A549 (cell line): ENCODE measurements at regions not wholly inside any gene's neighbourhood (a gene's known extent, or its start where the extent isn't known, plus 50 kb on each side); places are given as distances from the start of the nearest gene placed in this dataset.

Source experiments
- FOSL2 ChIP-seq, 2 experiments: fragments of 450-650 bp in 1 of 2; fragments of >200 bp in 1 of 2; sonication (Bioruptor Twin) in 1 of 2; formaldehyde crosslinking; IDR thresholded peaks; 2 replicates each; pipeline versions ENCODE4 v1.5.0 to v1.6.1; 2016 to 2020; ENCODE audit warnings: mild to moderate bottlenecking in 1 of 2, moderate library complexity in 1 of 2
- HDAC2 ChIP-seq: fragments of 200-600 bp; sonication (generic); IDR thresholded peaks from 2 replicates; pipeline ENCODE4 v1.6.1; 2016
- RARB ChIP-seq: fragments of 250-450 bp; sonication (Bioruptor Pico); IDR thresholded peaks from 2 replicates; pipeline ENCODE4 v1.8.0; 2021; ENCODE audit warnings: mild to moderate bottlenecking, moderate library complexity
- TF ChIP-seq, protein P1 (sequence below): fragments of >200 bp; sonication (Bioruptor Twin); formaldehyde crosslinking; IDR thresholded peaks from 3 replicates; pipeline ENCODE4 v1.5.1; 2016

DNA sequence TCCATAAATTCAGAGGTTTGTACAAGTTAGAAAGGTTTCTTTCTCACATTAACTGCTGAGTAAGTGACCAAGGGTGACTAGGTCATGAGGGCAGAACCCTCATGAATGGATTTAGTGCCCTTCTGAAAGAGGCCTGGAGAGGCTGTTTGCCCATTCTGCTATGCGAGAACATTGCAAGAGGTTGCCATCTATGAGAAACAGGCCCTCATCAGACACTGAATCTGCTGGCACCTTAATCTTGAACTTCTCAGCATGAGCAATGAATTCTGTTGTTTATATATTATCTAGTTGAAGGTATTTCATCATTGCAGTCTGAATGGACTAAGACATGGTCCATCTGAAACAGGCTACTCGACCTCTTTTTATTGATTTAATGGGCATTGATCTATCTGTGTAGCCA is 96.2 kb upstream of the GPRIN3 start:
- TF ChIP-seq, protein P1, sequence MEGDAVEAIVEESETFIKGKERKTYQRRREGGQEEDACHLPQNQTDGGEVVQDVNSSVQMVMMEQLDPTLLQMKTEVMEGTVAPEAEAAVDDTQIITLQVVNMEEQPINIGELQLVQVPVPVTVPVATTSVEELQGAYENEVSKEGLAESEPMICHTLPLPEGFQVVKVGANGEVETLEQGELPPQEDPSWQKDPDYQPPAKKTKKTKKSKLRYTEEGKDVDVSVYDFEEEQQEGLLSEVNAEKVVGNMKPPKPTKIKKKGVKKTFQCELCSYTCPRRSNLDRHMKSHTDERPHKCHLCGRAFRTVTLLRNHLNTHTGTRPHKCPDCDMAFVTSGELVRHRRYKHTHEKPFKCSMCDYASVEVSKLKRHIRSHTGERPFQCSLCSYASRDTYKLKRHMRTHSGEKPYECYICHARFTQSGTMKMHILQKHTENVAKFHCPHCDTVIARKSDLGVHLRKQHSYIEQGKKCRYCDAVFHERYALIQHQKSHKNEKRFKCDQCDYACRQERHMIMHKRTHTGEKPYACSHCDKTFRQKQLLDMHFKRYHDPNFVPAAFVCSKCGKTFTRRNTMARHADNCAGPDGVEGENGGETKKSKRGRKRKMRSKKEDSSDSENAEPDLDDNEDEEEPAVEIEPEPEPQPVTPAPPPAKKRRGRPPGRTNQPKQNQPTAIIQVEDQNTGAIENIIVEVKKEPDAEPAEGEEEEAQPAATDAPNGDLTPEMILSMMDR: no peak
- no peak for TF ChIP-seq FOSL2 (IDR thresholded peaks at IDR 0.05)
- no peak for TF ChIP-seq FOSL2 (CRISPR knock-in tag; IDR thresholded peaks at IDR 0.05)
- TF ChIP-seq HDAC2: no peak
- no peak for TF ChIP-seq RARB
